CD4-positive, alpha-beta T cell treated with Interleukin-2 at 100 ng/mL for 4 hours (primary cell): ENCODE measurements at regions not wholly inside any gene's neighbourhood (a gene's known extent, or its start where the extent isn't known, plus 50 kb on each side); places are given as distances from the start of the nearest gene placed in this dataset.
"Not testable (repeated sequence)": the region's sequence is repeated elsewhere in the genome, so short reads cannot be mapped to it uniquely, and the experiment has no call there.

ENCODE experiments used
- DNase-seq: peaks from one replicate; pipeline ENCODE4 v3.0.0-alpha.2; 2020; ENCODE audit warnings: low spot score

- no peak for DNase-seq
Observed at GRCh38 chr11:25615841-25616240, 716.1 kb upstream of the ANO3 start.

GRCh38 chr11:25625094-25625493, 706.8 kb upstream of the ANO3 start:
- DNase-seq: no peak

- DNase-seq: no peak
Observed at GRCh38 chr11:25628030-25628429, 703.9 kb upstream of the ANO3 start.

- DNase-seq: no peak
Observed at GRCh38 chr11:25633230-25633629, 698.7 kb upstream of the ANO3 start.

GRCh38 chr11:25649220-25649619, 682.7 kb upstream of the ANO3 start:
- not testable (repeated sequence) for DNase-seq

GRCh38 chr11:25650319-25650718, 681.6 kb upstream of the ANO3 start:
- no peak for DNase-seq

GRCh38 chr11:25655636-25656035, 676.3 kb upstream of the ANO3 start:
- DNase-seq: no peak

- no peak for DNase-seq
Observed at GRCh38 chr11:25658916-25659315, 673.0 kb upstream of the ANO3 start.

GRCh38 chr11:25659706-25660105, 672.2 kb upstream of the ANO3 start:
- DNase-seq: no peak

- DNase-seq: no peak
Observed at GRCh38 chr11:25667871-25668270, 664.1 kb upstream of the ANO3 start.

GRCh38 chr11:25691959-25692358, 640.0 kb upstream of the ANO3 start:
- DNase-seq: no peak

GRCh38 chr11:25702417-25702816, 629.5 kb upstream of the ANO3 start:
- no peak for DNase-seq

- no peak for DNase-seq
Observed at GRCh38 chr11:25710975-25711374, 621.0 kb upstream of the ANO3 start.

GRCh38 chr11:25727944-25728343, 604.0 kb upstream of the ANO3 start:
- no peak for DNase-seq

GRCh38 chr11:25730230-25730629, 601.7 kb upstream of the ANO3 start:
- DNase-seq: no peak

GRCh38 chr11:25733777-25734176, 598.2 kb upstream of the ANO3 start:
- DNase-seq: no peak

- no peak for DNase-seq
Observed at GRCh38 chr11:25734591-25735211, 597.2 kb upstream of the ANO3 start.

GRCh38 chr11:25737071-25737675, 594.8 kb upstream of the ANO3 start:
- no peak for DNase-seq

GRCh38 chr11:25741886-25742285, 590.0 kb upstream of the ANO3 start:
- no peak for DNase-seq

GRCh38 chr11:25742800-25743199, 589.1 kb upstream of the ANO3 start:
- DNase-seq: no peak

GRCh38 chr11:25755381-25755780, 576.5 kb upstream of the ANO3 start:
- no peak for DNase-seq

- DNase-seq: no peak
Observed at GRCh38 chr11:25755918-25756584, 575.9 kb upstream of the ANO3 start.

- no peak for DNase-seq
Observed at GRCh38 chr11:25758145-25758661, 573.7 kb upstream of the ANO3 start.
